Hepatocyte (in vitro differentiated cells): ENCODE measurements at regions not wholly inside any gene's neighbourhood (a gene's known extent, or its start where the extent isn't known, plus 50 kb on each side); places are given as distances from the start of the nearest gene placed in this dataset.

Experiments
- DNase-seq: peaks from one replicate; pipeline ENCODE4 v3.0.0-alpha.2; 2016; ENCODE audit warnings: low spot score
- H2AFZ ChIP-seq: fragments of 200-600 bp; sonication (generic); 2 replicates; pipeline ENCODE4 v1.6.0; 2016; ENCODE audit warnings: antibody characterized with exemption, mild to moderate bottlenecking
- H3K27ac ChIP-seq: fragments of 200-600 bp; sonication (generic); 2 replicates; pipeline ENCODE4 v1.5.1; 2016; ENCODE audit warnings: mild to moderate bottlenecking
- H3K27me3 ChIP-seq: fragments of 200-600 bp; sonication (generic); 2 replicates; pipeline ENCODE4 v1.6.1; 2016
- H3K36me3 ChIP-seq: fragments of 200-600 bp; sonication (generic); replicated peaks from 2 replicates; pipeline ENCODE4 v1.5.1; 2016; ENCODE audit warnings: low read depth; ENCODE audit not compliant: insufficient read depth
- H3K4me1 ChIP-seq: fragments of 200-600 bp; sonication (generic); 2 replicates; pipeline ENCODE4 v1.5.1; 2016; ENCODE audit warnings: mild to moderate bottlenecking, moderate library complexity; ENCODE audit not compliant: insufficient read depth
- H3K4me2 ChIP-seq: fragments of 200-600 bp; sonication (generic); 2 replicates; pipeline ENCODE4 v1.6.0; 2016
- H3K4me3 ChIP-seq: fragments of 200-600 bp; sonication (generic); 2 replicates; pipeline ENCODE4 v1.5.1; 2016; ENCODE audit warnings: mild to moderate bottlenecking
- H3K79me2 ChIP-seq: fragments of 200-600 bp; sonication (generic); 2 replicates; pipeline ENCODE4 v1.6.0; 2017; ENCODE audit warnings: mild to moderate bottlenecking
- H3K9me2 ChIP-seq: fragments of 200-600 bp; sonication (generic); replicated peaks from 2 replicates; pipeline ENCODE4 v1.6.0; 2017; ENCODE audit warnings: mild to moderate bottlenecking; ENCODE audit not compliant: insufficient read depth
- H3K9me3 ChIP-seq: fragments of 200-600 bp; sonication (generic); 2 replicates; pipeline ENCODE4 v1.5.1; 2016; ENCODE audit warnings: low read depth, mild to moderate bottlenecking
- H4K20me1 ChIP-seq: fragments of 200-600 bp; sonication (generic); 2 replicates; pipeline ENCODE4 v1.6.0; 2016; ENCODE audit warnings: mild to moderate bottlenecking; ENCODE audit not compliant: insufficient read depth, poor library complexity, severe bottlenecking
- CTCF ChIP-seq: fragments of 200-600 bp; sonication (generic); IDR thresholded peaks from 2 replicates; pipeline ENCODE4 v1.5.1; 2016; ENCODE audit warnings: antibody characterized with exemption, mild to moderate bottlenecking; ENCODE audit not compliant: poor library complexity
- EZH2 ChIP-seq: fragments of 200-600 bp; sonication (generic); IDR thresholded peaks from 2 replicates; pipeline ENCODE4 v1.6.1; 2016; ENCODE audit warnings: antibody characterized with exemption, mild to moderate bottlenecking, borderline replicate concordance
- EZH2phosphoT487 ChIP-seq: fragments of 200-600 bp; sonication (generic); IDR thresholded peaks from one replicate; pipeline ENCODE4 v1.6.1; 2018; ENCODE audit warnings: antibody characterized with exemption, mild to moderate bottlenecking, low read depth, moderate library complexity; ENCODE audit not compliant: unreplicated experiment, severe bottlenecking
- WGBS: methylation state at CpG from one replicate; pipeline ENCODE4 v1.1.6; 2016; ENCODE audit warnings: low lambda C conversion rate; ENCODE audit errors: missing lambda C conversion rate; 5-methylcytosine and 5-hydroxymethylcytosine counted together

- H3K79me2 ChIP-seq: no peaks in the 10 kb centered on the region
- H3K36me3 ChIP-seq: no peaks in the 10 kb centered on the region
- no peak overlapping the region for H2AFZ ChIP-seq
- H4K20me1 ChIP-seq: no peaks in the 10 kb centered on the region
- no peak for DNase-seq
- H3K9me2 ChIP-seq: no peaks in the 10 kb centered on the region
- TF ChIP-seq EZH2: no peak
- H3K27ac ChIP-seq: no peak overlapping the region
- H3K4me3 ChIP-seq: no peak overlapping the region
- no peak overlapping the region for H3K4me2 ChIP-seq
- no peaks in the 10 kb centered on the region for H3K4me1 ChIP-seq
- no peaks in the 10 kb centered on the region for H3K9me3 ChIP-seq
- 83% methylated on average over 3 of the region's 3 CpGs for WGBS
- peaks cover 42% of the 10 kb centered on the region for H3K27me3 ChIP-seq
Observed at GRCh38 chr10:123576706-123577105, 89.4 kb upstream of the GPR26 start.

GRCh38 chr10:123577921-123578461 lies 88.2 kb upstream of the GPR26 start:
- Histone ChIP-seq H3K9me2 (no peaks in the 10 kb centered on the region), H3K4me3 (no peak overlapping the region), H3K79me2 (no peaks in the 10 kb centered on the region), H2AFZ (no peak overlapping the region), H3K9me3 (no peaks in the 10 kb centered on the region), H3K4me2 (no peak overlapping the region), H3K27me3 (peaks cover 44% of the 10 kb centered on the region), H3K27ac (no peak overlapping the region), H4K20me1 (no peaks in the 10 kb centered on the region), H3K4me1 (no peaks in the 10 kb centered on the region), H3K36me3 (no peaks in the 10 kb centered on the region)
- WGBS: 76% methylated on average over 4 of the region's 4 CpGs
- no peak for DNase-seq
- TF ChIP-seq EZH2phosphoT487: no peak
- no peak for TF ChIP-seq CTCF
- TF ChIP-seq EZH2: no peak

GRCh38 chr10:123578721-123579120 lies 87.4 kb upstream of the GPR26 start:
- no peak overlapping the region for H3K27ac ChIP-seq
- no peak overlapping the region for H3K4me3 ChIP-seq
- no peaks in the 10 kb centered on the region for H3K79me2 ChIP-seq
- no peak for DNase-seq
- no peaks in the 10 kb centered on the region for H3K36me3 ChIP-seq
- 88% methylated on average over 6 of the region's 6 CpGs for WGBS
- H3K9me2 ChIP-seq: no peaks in the 10 kb centered on the region
- H4K20me1 ChIP-seq: no peaks in the 10 kb centered on the region
- no peak overlapping the region for H3K4me2 ChIP-seq
- H3K27me3 ChIP-seq: peaks cover 39% of the 10 kb centered on the region
- TF ChIP-seq EZH2 (no peak), EZH2phosphoT487 (no peak), CTCF (no peak)
- H3K4me1 ChIP-seq: no peaks in the 10 kb centered on the region
- H3K9me3 ChIP-seq: no peaks in the 10 kb centered on the region
- no peak overlapping the region for H2AFZ ChIP-seq

GRCh38 chr10:123579675-123580074 lies 86.5 kb upstream of the GPR26 start:
- no peak overlapping the region for H3K4me3 ChIP-seq
- H2AFZ ChIP-seq: no peak overlapping the region
- H3K27ac ChIP-seq: no peak overlapping the region
- no peaks in the 10 kb centered on the region for H4K20me1 ChIP-seq
- WGBS: 67% methylated on average over 5 of the region's 5 CpGs
- H3K4me2 ChIP-seq: no peak overlapping the region
- H3K79me2 ChIP-seq: no peaks in the 10 kb centered on the region
- peaks cover 33% of the 10 kb centered on the region for H3K27me3 ChIP-seq
- no peaks in the 10 kb centered on the region for H3K36me3 ChIP-seq
- DNase-seq: no peak
- peaks cover 5% of the 10 kb centered on the region for H3K4me1 ChIP-seq
- H3K9me2 ChIP-seq: no peaks in the 10 kb centered on the region
- TF ChIP-seq CTCF: no peak
- TF ChIP-seq EZH2: no peak
- no peak for TF ChIP-seq EZH2phosphoT487
- no peaks in the 10 kb centered on the region for H3K9me3 ChIP-seq
